AG04449 (cell line): ENCODE measurements at regions not wholly inside any gene's neighbourhood (a gene's known extent, or its start where the extent isn't known, plus 50 kb on each side); places are given as distances from the start of the nearest gene placed in this dataset.
A peak's percentile ranks its signal among the peaks of the same experiment; 100 is the strongest.
"Not testable (repeated sequence)": the region's sequence is repeated elsewhere in the genome, so short reads cannot be mapped to it uniquely, and the experiment has no call there.

ENCODE experiments used
- CTCF ChIA-PET: fragments of 350-600 bp; formaldehyde crosslinking; extraction: SDS; loops from one replicate; lab custom pipeline; 2021; ENCODE audit warnings: antibody characterized with exemption; lab: Yijun Ruan, JAX
- POLR2A ChIA-PET: fragments of 400-600, 350-600 bp; formaldehyde crosslinking; extraction: SDS; loops from one replicate; lab custom pipeline; 2020; ENCODE audit warnings: antibody characterized with exemption, inconsistent platforms; lab: Yijun Ruan, JAX
- DNase-seq: peaks from one replicate; pipeline ENCODE4 v3.0.0-alpha.2; 2010; ENCODE audit warnings: low read depth, low spot score
- H3K4me3 ChIP-seq: 2 replicates; pipeline ENCODE4 v1.5.1; 2011; ENCODE audit warnings: low read depth, mild to moderate bottlenecking, control low read depth, low read length
- TF ChIP-seq, protein P1 (sequence below): IDR thresholded peaks from one replicate; pipeline ENCODE4 v1.5.1; 2011; ENCODE audit warnings: mild to moderate bottlenecking, moderate library complexity, low read length, control low read depth, inconsistent platforms; ENCODE audit not compliant: insufficient read depth; ENCODE audit errors: missing control alignments

DNA sequence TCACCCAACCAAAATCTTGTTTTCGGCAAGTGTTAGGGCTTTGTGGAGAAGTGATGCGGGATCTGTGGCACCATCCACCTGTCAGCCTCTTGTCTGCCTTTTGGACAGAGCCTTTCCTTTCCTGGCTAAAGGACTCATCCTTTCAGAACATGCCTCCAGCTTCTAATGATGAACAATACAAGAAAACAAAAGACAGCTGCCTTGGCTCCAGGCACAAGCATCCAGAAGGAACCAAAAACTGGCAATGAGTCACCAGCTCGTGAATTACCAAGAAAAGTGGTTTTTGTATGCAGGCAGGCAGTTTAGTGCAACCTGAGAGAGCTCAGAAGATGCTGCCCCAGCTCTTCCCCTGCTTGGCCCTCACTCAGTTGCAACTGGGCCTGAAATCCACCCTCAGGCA lies 84.6 kb upstream of the NAMPT start:
- DNase-seq: no peak
- H3K4me3 ChIP-seq: no peak overlapping the region
- TF ChIP-seq, protein P1, sequence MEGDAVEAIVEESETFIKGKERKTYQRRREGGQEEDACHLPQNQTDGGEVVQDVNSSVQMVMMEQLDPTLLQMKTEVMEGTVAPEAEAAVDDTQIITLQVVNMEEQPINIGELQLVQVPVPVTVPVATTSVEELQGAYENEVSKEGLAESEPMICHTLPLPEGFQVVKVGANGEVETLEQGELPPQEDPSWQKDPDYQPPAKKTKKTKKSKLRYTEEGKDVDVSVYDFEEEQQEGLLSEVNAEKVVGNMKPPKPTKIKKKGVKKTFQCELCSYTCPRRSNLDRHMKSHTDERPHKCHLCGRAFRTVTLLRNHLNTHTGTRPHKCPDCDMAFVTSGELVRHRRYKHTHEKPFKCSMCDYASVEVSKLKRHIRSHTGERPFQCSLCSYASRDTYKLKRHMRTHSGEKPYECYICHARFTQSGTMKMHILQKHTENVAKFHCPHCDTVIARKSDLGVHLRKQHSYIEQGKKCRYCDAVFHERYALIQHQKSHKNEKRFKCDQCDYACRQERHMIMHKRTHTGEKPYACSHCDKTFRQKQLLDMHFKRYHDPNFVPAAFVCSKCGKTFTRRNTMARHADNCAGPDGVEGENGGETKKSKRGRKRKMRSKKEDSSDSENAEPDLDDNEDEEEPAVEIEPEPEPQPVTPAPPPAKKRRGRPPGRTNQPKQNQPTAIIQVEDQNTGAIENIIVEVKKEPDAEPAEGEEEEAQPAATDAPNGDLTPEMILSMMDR: no peak
- ChIA-PET CTCF (interaction anchor here (1.3 to 1.7 kb wide), 2 partner anchors 16 to 93 kb away, joined by 5 read pairs; no protein-coding TSS in a partner anchor), POLR2A (interaction anchor here (0.7 kb wide), 1 partner anchor 132 kb away, joined by 3 read pairs; no protein-coding TSS in a partner anchor)

DNA sequence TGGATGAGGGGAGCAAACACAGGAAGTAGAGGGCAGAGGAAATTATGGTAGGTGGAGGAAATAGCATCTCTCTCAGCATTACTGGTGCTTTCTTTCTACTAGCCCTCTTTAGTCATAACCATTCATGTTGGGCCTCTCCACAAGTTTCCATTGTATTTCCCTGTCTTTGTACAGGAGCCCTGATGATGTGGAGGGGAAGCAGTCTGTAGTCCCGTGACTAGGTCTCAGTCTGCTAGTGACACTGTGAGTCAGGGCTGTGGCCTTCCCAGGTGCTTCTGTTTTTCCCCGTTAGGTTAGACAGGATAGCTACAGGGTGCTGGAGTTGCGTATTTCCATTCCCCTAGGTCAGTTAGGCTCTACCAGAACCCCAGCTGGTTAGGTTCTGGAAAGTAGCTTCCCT lies 82.9 kb upstream of the NAMPT start:
- ChIA-PET POLR2A (no interaction called here), CTCF (interaction anchor here (0.6 to 3.6 kb wide), 7 partner anchors 22 to 200 kb away, joined by 3 to 20 read pairs (median 4); no protein-coding TSS in a partner anchor)
- no peak for DNase-seq
- no peak overlapping the region for H3K4me3 ChIP-seq
- TF ChIP-seq, protein P1: no peak

DNA sequence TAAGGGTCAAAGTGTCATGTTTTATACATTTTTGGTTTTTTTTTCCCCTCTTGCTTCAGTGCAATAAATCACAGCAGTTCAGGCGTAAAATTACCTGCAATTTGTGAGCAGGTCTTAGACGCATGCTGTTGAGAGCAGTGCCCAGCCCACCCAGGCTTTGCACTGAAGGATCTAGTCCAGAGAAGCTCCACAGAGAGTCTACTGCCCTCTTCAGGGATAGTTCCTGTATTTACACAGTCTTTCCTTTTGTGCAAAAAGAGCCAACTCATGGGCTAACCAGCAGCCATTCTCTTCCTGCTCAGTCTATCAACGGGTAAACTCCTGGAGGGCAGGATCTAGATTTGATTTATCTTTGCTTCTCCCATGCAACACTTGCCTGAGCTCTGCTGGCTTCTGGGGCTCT lies 82.2 kb upstream of the NAMPT start:
- ChIA-PET POLR2A (no interaction called here), CTCF (interaction anchor here (0.6 to 3.6 kb wide), 7 partner anchors 23 to 200 kb away, joined by 3 to 20 read pairs (median 4); no protein-coding TSS in a partner anchor)
- no peak for DNase-seq
- no peak overlapping the region for H3K4me3 ChIP-seq
- TF ChIP-seq, protein P1: peak; percentile 44

DNA sequence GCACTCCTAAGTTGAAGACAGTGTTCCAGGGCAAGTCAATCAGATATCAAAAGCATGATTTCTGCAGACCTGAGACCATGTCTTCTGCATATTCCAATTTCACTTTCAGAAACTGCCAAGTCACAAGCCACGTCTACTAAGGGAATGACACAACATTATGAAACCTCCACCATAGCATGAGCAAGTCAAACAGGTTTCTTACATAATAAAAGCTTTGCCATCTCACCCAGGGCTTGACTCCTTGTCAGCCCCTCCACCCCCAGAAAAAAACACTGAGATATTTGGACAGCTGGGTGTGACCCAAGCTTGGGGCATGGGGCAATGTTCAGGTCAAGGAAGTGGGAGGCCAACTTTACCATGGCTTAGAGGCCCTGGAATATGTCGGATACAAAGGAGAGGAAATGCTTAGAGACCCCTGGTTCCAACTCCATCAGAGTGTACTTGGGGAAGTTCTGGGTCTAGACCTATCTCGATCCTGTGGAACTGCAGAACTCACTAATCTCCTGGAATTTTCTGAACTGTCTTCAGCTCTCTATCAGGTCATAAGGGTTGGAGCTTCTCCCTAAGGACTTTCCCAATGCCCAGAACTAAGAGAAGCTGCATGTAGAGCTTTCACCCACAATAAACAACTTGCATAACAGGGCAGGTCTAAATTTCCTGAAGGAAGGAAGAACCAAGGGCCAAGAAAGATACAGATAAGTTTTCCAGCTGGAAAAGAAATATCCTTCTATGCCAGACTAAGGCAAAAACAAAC lies 80.6 kb upstream of the NAMPT start:
- H3K4me3 ChIP-seq: no peak overlapping the region
- TF ChIP-seq, protein P1: no peak
- ChIA-PET CTCF (interaction anchor here (1.6 to 3.6 kb wide), 2 partner anchors 15 to 188 kb away, joined by 3 to 20 read pairs; no protein-coding TSS in a partner anchor), POLR2A (no interaction called here)
- no peak for DNase-seq

DNA sequence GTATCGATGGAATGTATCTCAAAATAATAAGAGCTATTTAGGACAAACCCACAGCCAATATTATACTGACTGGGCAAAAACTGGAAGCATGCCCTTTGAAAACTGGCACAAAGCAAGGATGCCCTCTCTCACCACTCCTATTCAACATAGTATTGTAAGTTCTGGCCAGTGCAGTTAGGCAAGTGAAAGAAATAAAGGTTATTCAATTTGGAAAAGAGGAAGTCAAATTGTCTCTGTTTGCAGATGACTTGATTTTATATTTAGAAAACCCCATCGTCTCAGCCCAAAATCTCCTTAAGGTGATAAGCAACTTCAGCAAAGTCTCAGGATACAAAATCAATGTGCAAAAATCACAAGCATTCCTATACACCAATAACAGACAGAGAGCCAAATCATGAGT lies 77.7 kb upstream of the NAMPT start:
- POLR2A ChIA-PET, CTCF ChIA-PET, DNase-seq, H3K4me3 ChIP-seq: not testable (repeated sequence)

DNA sequence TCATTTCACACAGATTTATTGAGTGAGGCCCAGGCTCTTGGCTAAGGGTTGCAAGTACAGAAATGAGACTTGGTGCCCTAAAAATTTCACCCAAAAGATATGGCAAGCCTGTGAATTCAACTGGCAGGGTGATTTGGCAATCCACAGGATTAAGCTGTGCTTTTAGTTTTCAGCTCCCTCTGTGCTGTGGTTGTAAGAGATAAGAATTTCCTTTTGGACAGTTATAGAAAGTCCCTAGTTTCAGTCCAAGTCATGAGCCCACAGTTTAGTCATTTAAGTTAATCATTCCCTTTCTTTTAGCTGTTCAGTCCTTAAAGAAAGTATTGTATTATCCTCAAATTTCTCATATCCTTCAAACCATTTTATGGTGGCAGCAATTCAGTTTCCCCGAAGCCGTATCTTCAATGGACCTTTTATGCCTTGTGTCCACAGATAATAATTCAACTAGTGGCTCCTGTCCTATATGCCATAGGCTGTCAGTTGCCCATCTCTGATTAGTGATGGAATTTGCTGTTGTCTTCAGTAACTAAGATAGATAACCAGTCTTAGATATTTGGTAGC lies 73.4 kb upstream of the NAMPT start:
- no peak for DNase-seq
- ChIA-PET CTCF (no interaction called here), POLR2A (no interaction called here)
- no peak overlapping the region for H3K4me3 ChIP-seq
- TF ChIP-seq, protein P1: no peak
